K562 (cell line): ENCODE measurements at regions not wholly inside any gene's neighbourhood (a gene's known extent, or its start where the extent isn't known, plus 50 kb on each side); places are given as distances from the start of the nearest gene placed in this dataset.

ENCODE experiments used
- ATAC-seq: fragments of 200-7000 bp; cut with Tn5 transposase; 3 replicates; pipeline ENCODE4 v1.9.1; 2020; ENCODE audit warnings: moderate library complexity
- BruUV-seq: library from RNA; stranded (reverse); fragments of 400-500 nt; replicated peaks from 2 replicates; lab custom pipeline; 2021; lab: Mats Ljungman, UMichigan
- CTCF ChIA-PET: fragments of 300-600 bp; formaldehyde crosslinking; extraction: SDS; loops from one replicate; lab custom pipeline; 2021; ENCODE audit warnings: low intra/inter-chr PET ratio; lab: Yijun Ruan, JAX
- POLR2A ChIA-PET: fragments of 300-600, 350-650 bp; sonication (Branson Sonifier 250); formaldehyde crosslinking; extraction: SDS; loops from one replicate; lab custom pipeline; 2021; ENCODE audit warnings: antibody characterized with exemption, inconsistent platforms; lab: Yijun Ruan, JAX
- DNase-seq, 4 experiments: peaks; one replicate each; pipeline versions ENCODE4 v3.0.0 to v3.0.0-alpha.2; 2011 to 2018; ENCODE audit warnings: low spot score in 3 of 4, mixed read lengths in 3 of 4; ENCODE audit errors: extremely low read depth in 1 of 4
- FAIRE-seq: peaks from 2 replicates; lab custom pipeline; 2011; peaks lifted over from hg19 to GRCh38; lab: Jason Lieb, UNC
- H2AFZ ChIP-seq: 2 replicates; pipeline ENCODE4 v1.6.0; 2011; ENCODE audit warnings: low read depth, low read length, control low read depth, inconsistent platforms
- H3K27ac ChIP-seq: fragments of 200-600 bp; 3 replicates; pipeline ENCODE4 v1.8.0; 2011; ENCODE audit warnings: low read depth, mild to moderate bottlenecking, control low read depth, inconsistent platforms, low read length, moderate library complexity, mixed read lengths; ENCODE audit errors: extremely low read depth
- H3K27me3 ChIP-seq, 2 experiments: fragments of 300-600 bp in 1 of 2; 2 replicates in 1 of 2; 3 replicates in 1 of 2; pipeline versions ENCODE4 v1.6.0 to v1.8.0; 2011; ENCODE audit warnings: inconsistent platforms in 2 of 2, low read length in 2 of 2, mild to moderate bottlenecking in 1 of 2, mixed read lengths in 1 of 2, moderate library complexity in 1 of 2; ENCODE audit not compliant: control insufficient read depth in 2 of 2, insufficient read depth in 2 of 2
- H3K36me3 ChIP-seq: fragments of 300-600 bp; 3 replicates; pipeline ENCODE4 v1.8.0; 2011; ENCODE audit warnings: mild to moderate bottlenecking, low read length, inconsistent platforms; ENCODE audit not compliant: control insufficient read depth, insufficient read depth
- H3K4me1 ChIP-seq, 2 experiments: fragments of 200-600 bp in 1 of 2; replicated peaks in 1 of 2; 2 replicates in 1 of 2; 3 replicates in 1 of 2; pipeline versions ENCODE4 v1.5.1 to v1.8.0; 2011; ENCODE audit warnings: inconsistent platforms in 2 of 2, low read length in 2 of 2, mild to moderate bottlenecking in 1 of 2, mixed read lengths in 1 of 2, moderate library complexity in 1 of 2; ENCODE audit not compliant: control insufficient read depth in 2 of 2, insufficient read depth in 2 of 2
- H3K4me2 ChIP-seq: 2 replicates; pipeline ENCODE4 v1.6.1; 2011; ENCODE audit warnings: low read length, control low read depth, inconsistent platforms, mixed read lengths; ENCODE audit not compliant: insufficient read depth
- H3K4me3 ChIP-seq: fragments of 200-600 bp; sonication (generic), shearing (Covaris generic); 2 replicates; pipeline ENCODE4 v1.5.1; 2016; ENCODE audit warnings: control low read depth, inconsistent platforms
- H3K79me2 ChIP-seq: fragments of 200-600 bp; 3 replicates; pipeline ENCODE4 v1.8.0; 2011; ENCODE audit warnings: low read length, inconsistent platforms; ENCODE audit not compliant: control insufficient read depth, insufficient read depth
- H3K9ac ChIP-seq, 2 experiments: 2 replicates each; pipeline versions ENCODE4 v1.6.0 to v1.6.1; 2011; ENCODE audit warnings: low read depth in 2 of 2, low read length in 2 of 2, control low read depth in 1 of 2, inconsistent platforms in 1 of 2, mild to moderate bottlenecking in 1 of 2, mixed read lengths in 1 of 2; ENCODE audit not compliant: insufficient read depth in 1 of 2
- H3K9me1 ChIP-seq: one replicate; pipeline ENCODE4 v1.6.0; 2011; ENCODE audit warnings: inconsistent platforms, mild to moderate bottlenecking, low read length, moderate library complexity; ENCODE audit not compliant: control insufficient read depth, insufficient read depth
- H3K9me3 ChIP-seq: replicated peaks from 2 replicates; pipeline ENCODE4 v1.5.1; 2011; ENCODE audit warnings: low read depth, low read length, inconsistent platforms; ENCODE audit not compliant: control insufficient read depth, insufficient read depth
- H4K20me1 ChIP-seq: replicated peaks from 2 replicates; pipeline ENCODE4 v1.6.1; 2011; ENCODE audit warnings: low read length, inconsistent platforms, mixed read lengths; ENCODE audit not compliant: control insufficient read depth, insufficient read depth
- COPS2 ChIP-seq: fragments of 450-650 bp; conservative IDR thresholded peaks from 2 replicates; pipeline ENCODE4 v1.6.1; 2016; ENCODE audit warnings: mild to moderate bottlenecking, moderate library complexity
- FOS ChIP-seq: IDR thresholded peaks from 3 replicates; pipeline ENCODE4 v1.6.1; 2011; ENCODE audit not compliant: insufficient read length; ENCODE audit errors: extremely low read depth
- GTF2E2 ChIP-seq: fragments of 200-800 bp; sonication (Bioruptor generic); IDR thresholded peaks from 2 replicates; pipeline ENCODE4 v1.6.1; 2016; ENCODE audit warnings: missing genetic modification characterization, missing compliant biosample characterization
- HNRNPL ChIP-seq: fragments of 200-400 bp; formaldehyde crosslinking; IDR thresholded peaks from 2 replicates; pipeline ENCODE4 v1.6.1; 2017; ENCODE audit warnings: low read depth, mild to moderate bottlenecking, low read length
- NCOR1 ChIP-seq: fragments of 450-650 bp; IDR thresholded peaks from 2 replicates; pipeline ENCODE4 v1.6.1; 2016; ENCODE audit warnings: mild to moderate bottlenecking, moderate library complexity
- NFIX ChIP-seq: fragments of 250-450 bp; sonication (Bioruptor Pico); IDR thresholded peaks from 2 replicates; pipeline ENCODE4 v1.4.0; 2020; ENCODE audit warnings: low read depth, mild to moderate bottlenecking, moderate library complexity
- POLR2A ChIP-seq: fragments of 450-650 bp; conservative IDR thresholded peaks from 2 replicates; pipeline ENCODE4 v1.6.1; 2016
- POLR2H ChIP-seq: IDR thresholded peaks from 2 replicates; pipeline ENCODE4 v1.6.1; 2016; ENCODE audit warnings: missing genetic modification characterization, low read depth, mild to moderate bottlenecking, control low read depth, missing compliant biosample characterization, moderate library complexity
- SUPT5H ChIP-seq: fragments of 450-650 bp; IDR thresholded peaks from 2 replicates; pipeline ENCODE4 v1.6.1; 2016
- ZC3H11A ChIP-seq: IDR thresholded peaks from 2 replicates; pipeline ENCODE4 v1.6.1; 2012; ENCODE audit warnings: low read depth, low read length, improper control_type of control experiment
- ZNF408 ChIP-seq: fragments of 250-450 bp; sonication (Bioruptor Pico); IDR thresholded peaks from 2 replicates; pipeline ENCODE4 v1.4.0; 2020; ENCODE audit warnings: low read depth, mild to moderate bottlenecking, moderate library complexity
- WGBS: fragments of 100-300 bp; shearing (Covaris generic); methylation state at CpG from one replicate; pipeline ENCODE4 v1.1.6; 2016; ENCODE audit warnings: low coverage, mixed read lengths; ENCODE audit not compliant: insufficient coverage; ENCODE audit errors: missing lambda C conversion rate; 5-methylcytosine and 5-hydroxymethylcytosine counted together
- in situ Hi-C: fragments of 300-500 bp; cut with MboI; formaldehyde crosslinking; loops from 4 replicates; pipeline ENCODE4 v1.15.0; 2018; ENCODE audit warnings: inconsistent platforms, mixed read lengths
- intact Hi-C: fragments of 100-400 bp; cut with micrococcal nuclease; formaldehyde crosslinking; loops from 2 replicates; pipeline ENCODE4 v1.14.2; 2022
- TF ChIP-seq, protein P1 (sequence below), 2 experiments: fragments of 200-800 bp in 1 of 2; sonication (Bioruptor generic) in 1 of 2; sonication (generic) in 1 of 2; formaldehyde crosslinking in 1 of 2; IDR thresholded peaks in 1 of 2; conservative IDR thresholded peaks in 1 of 2; 2 replicates each; pipeline versions ENCODE4 v1.5.0 to v1.6.1; 2016 to 2020; ENCODE audit warnings: missing compliant biosample characterization in 1 of 2, missing genetic modification characterization in 1 of 2, missing genetic modification reagents in 1 of 2
- TF ChIP-seq, protein P2 (sequence below): fragments of 450-650 bp; formaldehyde crosslinking; IDR thresholded peaks from 2 replicates; pipeline ENCODE4 v1.4.0; 2022; ENCODE audit warnings: missing genetic modification characterization
- TF ChIP-seq, protein P3 (sequence below): fragments of 250-450 bp; sonication (Bioruptor Pico); IDR thresholded peaks from 2 replicates; pipeline ENCODE4 v1.8.0; 2021; ENCODE audit warnings: moderate library complexity, mild to moderate bottlenecking, inconsistent platforms
- TF ChIP-seq, protein P4 (sequence below): fragments of 200-800 bp; sonication (Bioruptor generic); IDR thresholded peaks from 2 replicates; pipeline ENCODE4 v1.6.1; 2016; ENCODE audit warnings: missing genetic modification characterization, missing compliant biosample characterization

DNA sequence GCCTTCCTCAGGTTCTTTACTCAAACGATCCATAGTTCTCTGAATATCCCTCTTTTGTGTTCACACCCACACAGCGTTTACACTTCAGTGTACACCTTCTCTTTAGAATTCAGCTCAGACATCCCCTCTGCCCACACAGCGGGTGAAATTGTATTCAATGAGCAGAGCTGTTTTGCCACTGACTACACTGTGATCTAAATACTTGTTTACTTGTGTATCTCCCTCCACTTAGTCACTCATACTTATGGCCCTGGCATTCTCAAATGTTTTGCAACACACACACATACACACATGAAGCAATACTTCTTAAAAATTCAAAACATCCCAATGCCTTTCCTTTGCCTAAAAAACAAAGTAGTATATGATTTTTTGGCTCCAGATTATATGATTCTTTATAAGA, 297.1 kb downstream of the TMX3 start:
- Histone ChIP-seq H3K4me3 (no peak overlapping the region), H3K9ac (no peak overlapping the region), H3K36me3 (no peaks in the 10 kb centered on the region), H2AFZ (no peak overlapping the region), H4K20me1 (no peaks in the 10 kb centered on the region), H3K4me2 (no peak overlapping the region), H3K79me2 (no peaks in the 10 kb centered on the region), H3K9me3 (no peaks in the 10 kb centered on the region), H3K27ac (no peak overlapping the region), H3K9me1 (no peaks in the 10 kb centered on the region), H3K27me3 (no peaks in the 10 kb centered on the region), H3K4me1 (no peaks in the 10 kb centered on the region)
- ChIA-PET CTCF (no interaction called here), POLR2A (no interaction called here)
- no peak for DNase-seq
- no TSS peak for BruUV-seq
- intact Hi-C loops: no loop called here
- FAIRE-seq: no peak
- ATAC-seq: no peak
- in situ Hi-C loops: no loop called here
- 0% methylated on average over 3 of the region's 3 CpGs for WGBS
- TF ChIP-seq GTF2E2 (tag) (no peak), POLR2A (no peak), ZNF408 (CRISPR knock-in tag) (no peak), SUPT5H (no peak), ZC3H11A (no peak), NFIX (CRISPR knock-in tag) (no peak), HNRNPL (no peak), NCOR1 (no peak), COPS2 (no peak), POLR2H (tag) (no peak), FOS (no peak)
- TF ChIP-seq, protein P1, sequence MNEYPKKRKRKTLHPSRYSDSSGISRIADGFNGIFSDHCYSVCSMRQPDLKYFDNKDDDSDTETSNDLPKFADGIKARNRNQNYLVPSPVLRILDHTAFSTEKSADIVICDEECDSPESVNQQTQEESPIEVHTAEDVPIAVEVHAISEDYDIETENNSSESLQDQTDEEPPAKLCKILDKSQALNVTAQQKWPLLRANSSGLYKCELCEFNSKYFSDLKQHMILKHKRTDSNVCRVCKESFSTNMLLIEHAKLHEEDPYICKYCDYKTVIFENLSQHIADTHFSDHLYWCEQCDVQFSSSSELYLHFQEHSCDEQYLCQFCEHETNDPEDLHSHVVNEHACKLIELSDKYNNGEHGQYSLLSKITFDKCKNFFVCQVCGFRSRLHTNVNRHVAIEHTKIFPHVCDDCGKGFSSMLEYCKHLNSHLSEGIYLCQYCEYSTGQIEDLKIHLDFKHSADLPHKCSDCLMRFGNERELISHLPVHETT (CRISPR knock-in tag; conservative IDR thresholded peaks at IDR 0.05 in 1 of 2, IDR thresholded peaks at IDR 0.05 in 1 of 2): no peak
- TF ChIP-seq, protein P2, sequence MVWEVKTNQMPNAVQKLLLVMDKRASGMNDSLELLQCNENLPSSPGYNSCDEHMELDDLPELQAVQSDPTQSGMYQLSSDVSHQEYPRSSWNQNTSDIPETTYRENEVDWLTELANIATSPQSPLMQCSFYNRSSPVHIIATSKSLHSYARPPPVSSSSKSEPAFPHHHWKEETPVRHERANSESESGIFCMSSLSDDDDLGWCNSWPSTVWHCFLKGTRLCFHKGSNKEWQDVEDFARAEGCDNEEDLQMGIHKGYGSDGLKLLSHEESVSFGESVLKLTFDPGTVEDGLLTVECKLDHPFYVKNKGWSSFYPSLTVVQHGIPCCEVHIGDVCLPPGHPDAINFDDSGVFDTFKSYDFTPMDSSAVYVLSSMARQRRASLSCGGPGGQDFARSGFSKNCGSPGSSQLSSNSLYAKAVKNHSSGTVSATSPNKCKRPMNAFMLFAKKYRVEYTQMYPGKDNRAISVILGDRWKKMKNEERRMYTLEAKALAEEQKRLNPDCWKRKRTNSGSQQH (CRISPR knock-in tag): no peak
- TF ChIP-seq, protein P3, sequence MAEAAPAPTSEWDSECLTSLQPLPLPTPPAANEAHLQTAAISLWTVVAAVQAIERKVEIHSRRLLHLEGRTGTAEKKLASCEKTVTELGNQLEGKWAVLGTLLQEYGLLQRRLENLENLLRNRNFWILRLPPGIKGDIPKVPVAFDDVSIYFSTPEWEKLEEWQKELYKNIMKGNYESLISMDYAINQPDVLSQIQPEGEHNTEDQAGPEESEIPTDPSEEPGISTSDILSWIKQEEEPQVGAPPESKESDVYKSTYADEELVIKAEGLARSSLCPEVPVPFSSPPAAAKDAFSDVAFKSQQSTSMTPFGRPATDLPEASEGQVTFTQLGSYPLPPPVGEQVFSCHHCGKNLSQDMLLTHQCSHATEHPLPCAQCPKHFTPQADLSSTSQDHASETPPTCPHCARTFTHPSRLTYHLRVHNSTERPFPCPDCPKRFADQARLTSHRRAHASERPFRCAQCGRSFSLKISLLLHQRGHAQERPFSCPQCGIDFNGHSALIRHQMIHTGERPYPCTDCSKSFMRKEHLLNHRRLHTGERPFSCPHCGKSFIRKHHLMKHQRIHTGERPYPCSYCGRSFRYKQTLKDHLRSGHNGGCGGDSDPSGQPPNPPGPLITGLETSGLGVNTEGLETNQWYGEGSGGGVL: no peak
- TF ChIP-seq, protein P4, sequence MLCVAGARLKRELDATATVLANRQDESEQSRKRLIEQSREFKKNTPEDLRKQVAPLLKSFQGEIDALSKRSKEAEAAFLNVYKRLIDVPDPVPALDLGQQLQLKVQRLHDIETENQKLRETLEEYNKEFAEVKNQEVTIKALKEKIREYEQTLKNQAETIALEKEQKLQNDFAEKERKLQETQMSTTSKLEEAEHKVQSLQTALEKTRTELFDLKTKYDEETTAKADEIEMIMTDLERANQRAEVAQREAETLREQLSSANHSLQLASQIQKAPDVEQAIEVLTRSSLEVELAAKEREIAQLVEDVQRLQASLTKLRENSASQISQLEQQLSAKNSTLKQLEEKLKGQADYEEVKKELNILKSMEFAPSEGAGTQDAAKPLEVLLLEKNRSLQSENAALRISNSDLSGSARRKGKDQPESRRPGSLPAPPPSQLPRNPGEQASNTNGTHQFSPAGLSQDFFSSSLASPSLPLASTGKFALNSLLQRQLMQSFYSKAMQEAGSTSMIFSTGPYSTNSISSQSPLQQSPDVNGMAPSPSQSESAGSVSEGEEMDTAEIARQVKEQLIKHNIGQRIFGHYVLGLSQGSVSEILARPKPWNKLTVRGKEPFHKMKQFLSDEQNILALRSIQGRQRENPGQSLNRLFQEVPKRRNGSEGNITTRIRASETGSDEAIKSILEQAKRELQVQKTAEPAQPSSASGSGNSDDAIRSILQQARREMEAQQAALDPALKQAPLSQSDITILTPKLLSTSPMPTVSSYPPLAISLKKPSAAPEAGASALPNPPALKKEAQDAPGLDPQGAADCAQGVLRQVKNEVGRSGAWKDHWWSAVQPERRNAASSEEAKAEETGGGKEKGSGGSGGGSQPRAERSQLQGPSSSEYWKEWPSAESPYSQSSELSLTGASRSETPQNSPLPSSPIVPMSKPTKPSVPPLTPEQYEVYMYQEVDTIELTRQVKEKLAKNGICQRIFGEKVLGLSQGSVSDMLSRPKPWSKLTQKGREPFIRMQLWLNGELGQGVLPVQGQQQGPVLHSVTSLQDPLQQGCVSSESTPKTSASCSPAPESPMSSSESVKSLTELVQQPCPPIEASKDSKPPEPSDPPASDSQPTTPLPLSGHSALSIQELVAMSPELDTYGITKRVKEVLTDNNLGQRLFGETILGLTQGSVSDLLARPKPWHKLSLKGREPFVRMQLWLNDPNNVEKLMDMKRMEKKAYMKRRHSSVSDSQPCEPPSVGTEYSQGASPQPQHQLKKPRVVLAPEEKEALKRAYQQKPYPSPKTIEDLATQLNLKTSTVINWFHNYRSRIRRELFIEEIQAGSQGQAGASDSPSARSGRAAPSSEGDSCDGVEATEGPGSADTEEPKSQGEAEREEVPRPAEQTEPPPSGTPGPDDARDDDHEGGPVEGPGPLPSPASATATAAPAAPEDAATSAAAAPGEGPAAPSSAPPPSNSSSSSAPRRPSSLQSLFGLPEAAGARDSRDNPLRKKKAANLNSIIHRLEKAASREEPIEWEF: no peak
